ENCODE measurements at regions not wholly inside any gene's neighbourhood (a gene's known extent, or its start where the extent isn't known, plus 50 kb on each side); places are given as distances from the start of the nearest gene placed in this dataset.

DNA sequence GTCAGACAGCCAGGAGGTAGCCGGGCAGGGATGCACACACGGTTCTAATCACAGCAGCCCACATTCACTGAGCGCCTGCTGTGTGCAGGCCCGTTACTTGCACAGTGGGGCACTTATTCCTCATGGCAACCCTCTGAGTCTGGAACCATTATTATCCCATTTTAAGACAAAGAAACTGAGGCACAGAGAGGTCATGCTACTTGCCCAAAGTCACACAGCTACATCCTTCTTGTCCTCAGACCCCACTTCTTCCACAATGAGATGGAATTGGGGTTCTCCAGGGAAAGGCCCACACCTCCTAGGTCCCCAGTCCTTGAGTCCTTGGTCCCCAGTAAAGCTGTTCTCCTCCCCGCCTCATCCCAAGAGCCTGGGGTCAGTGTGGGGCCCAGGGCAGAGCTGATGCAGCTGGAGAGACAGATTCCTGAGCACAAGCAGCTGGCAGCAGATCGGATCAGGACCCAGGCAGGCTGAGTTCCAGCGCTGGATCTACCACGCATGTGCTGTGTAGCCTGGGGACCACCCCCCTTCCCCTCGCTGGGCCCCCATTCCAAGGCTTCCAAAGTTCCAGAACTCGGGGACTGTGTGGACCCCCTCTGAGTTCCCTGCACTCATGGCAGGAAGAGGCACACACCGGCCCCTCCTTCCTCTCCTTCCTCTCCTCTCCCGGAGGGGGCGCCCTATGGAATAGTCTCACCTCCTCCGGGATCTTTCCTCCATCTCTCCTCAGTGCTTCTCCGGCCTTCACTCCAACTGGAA, 393.4 kb downstream of the MATN1 start:
- DNase-seq (ENCODE audit: missing footprints) (no peak), ATAC-seq (no peak)
- intact Hi-C loops (cut with DNase I) = no loop called here

DNA sequence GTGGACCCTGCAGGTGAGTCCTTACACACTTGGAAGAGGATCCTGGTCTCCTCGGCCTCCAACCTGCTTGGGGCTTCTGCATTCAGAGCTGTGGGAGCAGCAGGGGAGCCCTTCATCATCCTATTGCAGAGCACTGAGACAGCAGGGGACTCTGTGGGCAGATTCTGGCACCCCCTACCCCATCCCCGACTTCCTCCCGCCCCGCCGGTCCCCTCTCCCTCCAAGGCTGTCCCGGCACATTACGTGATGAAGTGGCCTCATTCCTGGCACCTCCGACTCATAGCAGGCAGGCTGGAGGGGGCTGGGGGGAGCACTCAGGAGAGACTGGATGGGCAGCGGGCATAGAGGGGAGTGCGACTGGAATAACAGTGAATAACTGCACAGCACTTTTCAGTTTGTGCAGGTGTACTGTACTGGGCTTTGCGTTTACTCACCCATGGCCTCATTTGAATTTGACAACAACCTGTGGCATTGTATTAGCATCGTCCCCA, 394.1 kb downstream of the MATN1 start:
- intact Hi-C loops (cut with DNase I) = no loop called here
- no peak for ATAC-seq

DNA sequence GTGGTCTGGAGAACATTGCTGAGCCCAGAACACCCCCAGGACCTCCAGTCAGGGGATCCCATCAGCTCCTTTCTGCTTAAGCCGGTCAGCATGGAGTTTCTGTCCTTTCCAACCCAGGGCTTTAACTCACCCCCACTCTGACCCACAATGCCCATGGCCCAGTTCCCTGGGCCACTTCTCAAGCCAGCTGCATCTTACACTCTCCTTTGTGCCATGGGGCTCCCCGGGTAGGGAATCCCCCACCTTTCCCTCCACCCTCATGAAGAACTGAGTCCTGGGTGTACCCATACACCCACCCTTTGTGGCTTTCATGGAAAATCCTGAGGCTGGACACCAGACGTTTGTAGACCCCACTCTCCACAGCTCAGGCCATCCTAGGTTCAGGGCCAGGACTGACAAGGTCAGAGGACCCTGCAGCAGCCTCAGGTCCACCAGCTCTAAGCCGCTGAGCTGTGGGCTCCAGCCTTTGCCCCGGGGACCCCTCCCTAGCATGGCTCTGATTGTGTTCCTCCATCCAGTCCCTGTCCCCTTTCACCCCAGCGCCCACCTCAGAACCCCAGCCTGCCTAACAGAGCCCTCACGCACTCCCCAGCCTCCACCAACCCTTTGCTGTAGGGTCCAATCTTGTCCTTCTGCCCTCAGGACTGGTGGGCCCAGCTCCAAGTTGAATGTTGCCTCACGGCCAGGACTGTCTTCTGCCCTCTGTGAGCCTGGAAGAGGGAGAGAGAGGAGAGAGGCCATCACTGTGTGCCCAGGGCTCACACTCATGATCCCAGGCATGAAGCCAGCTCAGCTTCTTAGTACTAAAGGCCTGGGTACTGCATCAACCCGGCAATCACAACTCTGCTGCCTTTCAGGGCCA, 394.8 kb downstream of the MATN1 start:
- ATAC-seq (no peak), DNase-seq (ENCODE audit: missing footprints) (no peak)
- intact Hi-C loops (cut with DNase I) = no loop called here

More for the DNA sequence above, 394.1 kb downstream of the MATN1 start:
- no peak for DNase-seq (ENCODE audit: missing footprints)

DNA sequence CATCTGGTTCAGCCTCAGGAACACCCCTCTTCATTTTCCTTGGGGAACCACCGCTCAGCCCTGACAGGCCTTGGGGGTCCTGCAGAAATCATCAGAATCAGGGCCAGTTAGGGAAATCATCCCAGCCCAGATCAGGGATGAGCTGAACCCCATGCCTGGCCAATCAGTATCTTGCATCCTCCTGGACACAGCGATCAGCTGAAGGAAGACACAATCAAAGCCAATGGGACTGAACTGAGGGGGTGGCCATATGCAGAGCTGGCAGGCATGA, 395.4 kb downstream of the MATN1 start:
- intact Hi-C loops (cut with DNase I) = no loop called here
- no peak for ATAC-seq
- DNase-seq (ENCODE audit: missing footprints) = no peak

DNA sequence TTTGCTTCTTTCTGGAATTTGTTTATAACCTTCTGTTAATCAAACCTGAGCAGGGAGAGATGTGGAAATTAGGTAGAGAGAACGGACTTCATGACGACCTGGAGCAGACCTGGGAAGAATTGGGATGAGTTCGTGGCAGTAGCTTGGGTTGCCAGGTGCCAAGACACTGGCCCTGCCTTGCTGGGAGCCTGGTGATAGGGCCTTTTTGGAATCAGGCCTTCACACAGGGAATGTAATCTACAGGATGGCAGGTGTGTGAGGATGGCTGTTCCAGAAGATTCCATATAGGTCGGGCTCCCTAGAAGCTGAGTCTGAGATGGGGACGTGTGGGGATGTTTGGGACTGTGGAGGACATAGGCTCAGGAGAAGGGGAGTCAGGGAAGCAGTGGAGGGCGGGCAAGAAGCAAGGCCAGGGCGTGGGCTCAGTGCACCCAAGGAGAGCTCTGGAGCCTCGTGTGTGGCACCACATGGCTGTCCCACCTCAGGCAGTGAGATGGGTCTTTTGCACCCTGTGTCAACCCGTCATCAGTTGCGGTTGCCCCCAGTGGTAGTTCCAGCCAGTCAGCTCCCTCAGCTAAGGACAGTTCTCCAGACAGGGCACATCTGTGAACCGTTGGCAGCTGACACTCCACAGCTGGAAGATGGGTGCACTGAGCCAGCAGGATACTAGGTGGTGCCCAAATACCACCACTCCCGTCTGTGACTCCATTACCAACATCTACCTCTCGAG, 395.9 kb downstream of the MATN1 start:
- ATAC-seq (no peak), DNase-seq (ENCODE audit: missing footprints) (no peak)
- intact Hi-C loops (cut with DNase I) = no loop called here

DNA sequence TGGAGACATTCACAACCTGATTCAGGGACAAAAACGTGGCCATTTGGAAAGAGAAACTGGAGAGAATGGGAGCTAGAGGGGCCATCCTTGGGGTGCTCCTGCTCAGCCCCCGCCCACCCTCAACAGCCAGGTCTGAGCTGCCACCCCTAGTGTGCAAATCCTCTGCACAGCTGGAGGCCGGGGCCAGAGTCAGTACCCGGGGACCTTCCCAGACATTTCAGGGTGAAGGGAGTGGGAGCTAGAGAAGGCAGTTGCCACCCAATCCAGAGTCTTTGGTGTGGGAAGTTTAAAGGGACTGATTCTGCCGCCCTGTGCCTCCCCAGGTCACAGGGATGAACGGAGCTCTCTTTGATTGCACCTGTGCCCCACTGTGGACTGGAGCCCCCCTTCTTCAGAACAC, 397.4 kb downstream of the MATN1 start:
- ATAC-seq (no peak), DNase-seq (ENCODE audit: missing footprints) (no peak)
- intact Hi-C loops (cut with DNase I) = no loop called here

DNA sequence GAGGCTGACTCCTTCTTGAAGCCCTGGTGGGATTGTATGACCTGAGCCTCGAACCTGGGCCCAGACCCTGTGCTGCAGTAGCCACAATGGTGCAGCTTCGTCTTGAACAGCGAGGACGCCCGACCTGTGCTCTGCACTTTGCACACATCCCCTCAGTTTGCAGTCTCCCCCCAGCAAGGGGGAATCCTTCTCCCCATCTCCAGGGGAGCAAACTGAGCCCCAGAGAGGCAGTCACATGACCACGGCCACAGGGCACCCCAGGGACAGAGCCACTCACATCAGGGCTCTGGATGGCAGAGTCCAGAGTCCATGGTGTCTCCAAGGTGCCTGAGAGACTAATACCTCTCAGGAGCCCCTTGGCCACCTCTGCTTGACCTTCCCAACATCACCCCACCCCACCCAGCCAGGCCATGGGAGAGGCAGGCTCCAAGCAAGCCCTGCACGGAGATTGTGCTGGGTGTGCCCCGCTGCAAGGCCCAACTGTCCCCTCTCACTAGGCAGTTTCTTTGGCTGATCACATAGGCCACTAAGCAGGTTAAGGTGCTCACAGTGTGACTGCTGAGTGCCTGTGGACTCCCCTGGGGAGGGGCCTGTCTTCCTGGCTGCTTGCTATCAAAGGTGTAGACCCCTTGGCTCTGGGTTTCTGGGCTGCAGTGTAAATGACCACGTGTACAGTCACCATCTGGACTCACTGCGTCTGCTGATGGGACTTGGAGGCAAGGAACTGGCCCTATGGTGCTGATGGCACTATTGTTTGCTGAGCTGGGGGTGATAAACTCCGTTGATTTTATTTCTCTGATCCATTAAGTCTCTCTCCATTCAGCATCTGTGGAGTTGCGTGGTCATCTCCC, 398.1 kb downstream of the MATN1 start:
- intact Hi-C loops (cut with DNase I) = no loop called here
- ATAC-seq = no peak
- no peak for DNase-seq (ENCODE audit: missing footprints)

DNA sequence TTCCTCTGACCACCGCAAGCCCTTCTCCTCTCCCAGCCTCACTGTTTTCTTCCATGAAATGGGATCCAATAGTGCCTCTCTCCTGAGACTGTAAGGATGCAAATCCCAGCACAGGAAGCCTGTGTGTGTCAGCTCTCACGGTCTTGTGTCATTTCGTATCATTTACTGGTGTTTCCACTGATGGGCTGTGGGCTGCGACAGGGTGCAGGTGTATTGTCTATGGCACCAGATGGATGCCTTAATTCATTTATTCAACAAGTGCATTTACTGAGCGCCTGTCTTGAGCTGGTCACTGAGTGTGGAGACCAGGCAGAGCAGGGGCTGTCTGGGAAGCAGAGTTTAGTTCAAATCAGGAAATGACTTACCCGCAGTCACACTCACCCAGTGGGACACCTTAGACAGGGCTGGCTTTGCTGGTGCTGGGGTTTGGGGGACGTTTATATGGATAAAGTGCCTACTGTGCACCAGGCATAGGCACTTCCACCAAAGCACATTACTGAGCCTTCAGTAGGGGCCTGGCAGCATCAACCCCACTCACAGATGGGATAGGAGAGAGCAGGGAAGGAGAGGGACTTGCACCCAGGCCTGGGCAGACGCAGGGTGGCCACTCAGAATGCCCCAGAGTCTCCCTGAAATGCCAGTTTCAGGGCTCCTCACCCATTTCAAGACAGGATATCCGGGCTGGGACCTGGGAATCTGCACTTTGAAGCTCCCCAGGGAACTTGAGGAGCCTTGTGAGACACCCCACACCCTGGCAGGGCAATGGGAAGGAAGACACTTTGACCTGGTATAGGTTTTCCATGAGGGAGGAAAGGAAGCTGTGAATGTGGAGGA, 398.9 kb downstream of the MATN1 start:
- intact Hi-C loops (cut with DNase I) = no loop called here
- no peak for DNase-seq (ENCODE audit: missing footprints)
- no peak for ATAC-seq

DNA sequence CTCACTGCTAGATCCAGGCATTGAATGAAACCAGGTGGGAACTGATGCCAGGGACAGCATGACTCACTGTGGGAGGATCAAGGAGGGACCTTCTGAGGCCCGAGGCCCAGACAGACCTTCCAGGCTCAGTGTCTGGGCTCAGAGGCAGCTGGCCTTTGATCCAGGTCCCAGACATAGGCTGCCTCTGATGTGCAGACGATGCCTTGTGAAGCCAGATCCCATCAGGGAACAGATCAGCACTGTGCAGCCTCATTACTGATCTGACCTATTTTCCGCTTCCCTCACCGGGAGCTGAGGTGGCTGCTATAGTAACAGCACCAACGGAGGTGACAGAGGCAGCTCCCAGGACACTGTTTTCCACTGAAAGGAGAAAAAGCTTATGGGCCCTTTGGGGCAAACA, 399.5 kb downstream of the MATN1 start:
- intact Hi-C loops (cut with DNase I) = no loop called here
- DNase-seq (ENCODE audit: missing footprints) = no peak
- ATAC-seq = no peak

DNA sequence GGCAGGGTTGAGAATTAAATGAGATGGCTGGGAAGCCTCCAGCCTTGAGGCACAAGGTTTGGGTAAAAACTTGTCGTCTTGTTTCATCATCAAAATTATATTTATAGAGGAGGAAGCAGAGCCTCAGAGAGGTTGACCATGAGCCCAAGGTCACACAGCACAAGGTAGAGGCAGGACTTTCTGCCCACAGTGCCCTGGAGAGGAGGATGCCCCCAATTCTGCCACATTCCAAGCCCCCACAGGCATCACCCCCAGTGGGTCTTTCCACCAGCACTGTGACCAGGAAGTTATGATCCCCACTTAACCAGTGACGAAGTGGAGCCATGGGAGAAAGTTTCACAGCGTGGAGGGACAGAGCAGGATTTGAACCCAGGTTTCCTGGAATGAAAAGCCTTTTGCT, 400.0 kb downstream of the MATN1 start:
- no peak for ATAC-seq
- DNase-seq (ENCODE audit: missing footprints) = no peak
- intact Hi-C loops (cut with DNase I) = no loop called here

DNA sequence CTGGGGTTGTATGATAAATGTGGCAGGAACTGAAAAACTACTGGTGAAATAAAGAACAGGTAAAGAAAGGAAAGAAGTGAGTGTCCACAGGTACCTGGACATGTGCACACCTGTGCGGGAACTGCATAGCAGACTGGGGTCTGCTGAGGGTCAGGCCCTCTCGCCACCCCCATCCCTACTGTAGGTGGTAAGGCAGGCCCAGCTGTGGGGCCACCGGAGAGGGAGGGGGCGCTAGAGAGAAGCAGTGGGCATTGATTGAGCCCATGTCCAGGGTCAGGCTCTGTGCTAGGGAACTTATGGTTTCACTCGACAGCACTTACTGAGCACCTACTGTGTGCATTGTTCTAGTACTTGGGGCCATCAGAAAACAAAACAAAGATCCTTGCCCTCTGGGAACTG, 400.5 kb downstream of the MATN1 start:
- no peak for ATAC-seq
- intact Hi-C loops (cut with DNase I) = no loop called here
- DNase-seq (ENCODE audit: missing footprints) = no peak

DNA sequence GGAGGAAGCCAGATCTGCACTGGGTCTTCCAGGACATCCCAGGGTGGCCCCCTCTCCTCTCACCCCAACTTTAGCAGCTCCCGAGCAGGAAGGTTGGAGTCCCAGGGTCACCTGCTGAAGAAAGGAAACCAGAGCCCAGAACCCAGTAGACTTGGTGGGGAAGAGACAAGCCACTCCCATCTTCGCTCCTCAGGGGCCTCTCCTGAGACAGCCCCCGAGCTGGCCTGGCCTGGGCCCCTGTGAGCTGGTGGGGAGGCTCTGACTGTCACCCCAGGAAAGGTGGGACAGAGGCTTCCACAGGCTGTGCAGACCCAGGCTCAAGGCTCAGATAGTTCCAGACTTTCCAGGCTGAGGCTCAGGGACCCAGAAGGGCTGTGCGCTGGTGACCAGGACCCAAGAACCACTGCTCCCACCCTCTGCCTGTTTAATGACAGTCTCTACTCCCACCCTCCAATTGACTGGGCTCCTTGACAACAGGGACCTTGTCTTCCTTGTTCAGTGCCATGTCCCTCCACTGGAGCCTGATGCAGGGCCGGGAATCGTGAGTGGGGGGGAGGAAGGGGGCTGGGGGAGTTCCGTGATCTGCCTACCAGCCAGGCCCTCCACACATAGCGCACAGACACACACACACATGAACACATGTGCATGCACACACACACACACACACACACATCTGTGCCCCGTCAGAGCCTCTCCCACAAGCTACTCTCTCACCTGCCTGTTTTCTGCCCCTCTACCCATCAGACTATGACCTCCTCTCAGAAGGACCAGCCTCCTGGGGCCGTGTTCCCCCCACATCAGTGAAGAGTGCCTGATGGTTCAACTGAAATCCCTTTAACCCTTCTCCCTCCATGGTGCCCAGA, 401.2 kb downstream of the MATN1 start:
- DNase-seq (ENCODE audit: missing footprints) (no peak), ATAC-seq (no peak)
- intact Hi-C loops (cut with DNase I) = no loop called here

DNA sequence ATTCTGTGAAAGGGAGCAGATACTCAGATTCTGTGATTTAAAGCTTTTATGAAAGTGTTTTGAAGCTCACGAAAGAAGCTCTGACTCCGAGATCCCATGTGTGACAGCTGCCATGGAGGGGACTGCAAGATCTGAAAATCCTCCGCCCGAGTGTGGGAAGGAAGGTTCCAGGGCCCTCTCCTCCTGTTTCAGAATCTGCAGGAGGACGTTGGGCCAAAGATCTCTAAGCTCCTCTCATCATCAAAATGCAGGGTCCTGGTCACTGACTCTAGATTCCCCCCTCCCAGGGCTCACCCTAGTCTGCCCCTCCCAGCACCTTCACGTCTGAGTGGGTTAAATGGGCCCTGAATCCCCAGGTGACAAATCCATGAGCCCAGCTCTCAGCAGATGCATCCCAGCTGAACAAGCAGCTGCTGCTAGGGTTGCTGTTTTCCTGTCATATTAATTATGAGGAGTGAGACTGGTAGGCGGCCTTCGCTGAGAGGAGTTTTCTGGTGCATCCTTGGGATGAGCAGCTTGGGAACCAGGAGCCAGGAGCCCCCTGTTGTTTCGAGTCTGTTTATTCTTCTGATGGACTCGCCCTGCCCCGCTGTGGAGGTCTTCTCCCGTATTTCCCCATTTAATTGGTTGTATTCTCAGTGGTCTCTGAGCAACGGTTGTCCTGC, 402.0 kb downstream of the MATN1 start:
- DNase-seq (ENCODE audit: missing footprints) = no peak
- intact Hi-C loops (cut with DNase I) = no loop called here
- no peak for ATAC-seq

DNA sequence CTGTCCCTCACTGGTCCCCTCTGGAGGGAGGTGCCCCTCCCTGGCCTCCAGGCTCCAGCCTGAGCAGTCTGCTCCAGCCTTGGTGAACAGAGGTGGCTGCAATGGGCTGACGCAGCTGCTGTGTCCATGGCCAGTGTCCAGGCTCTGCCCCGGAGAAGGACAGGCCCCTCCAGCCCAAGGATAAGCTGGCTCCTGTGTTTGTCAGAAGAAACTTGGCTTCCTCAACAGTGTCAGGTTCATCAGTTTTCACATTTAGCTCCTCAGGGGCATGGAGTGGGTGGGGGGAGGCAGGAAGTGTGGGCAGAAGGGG, 402.8 kb downstream of the MATN1 start:
- DNase-seq (ENCODE audit: missing footprints) = no peak
- intact Hi-C loops (cut with DNase I) = no loop called here
- no peak for ATAC-seq

DNA sequence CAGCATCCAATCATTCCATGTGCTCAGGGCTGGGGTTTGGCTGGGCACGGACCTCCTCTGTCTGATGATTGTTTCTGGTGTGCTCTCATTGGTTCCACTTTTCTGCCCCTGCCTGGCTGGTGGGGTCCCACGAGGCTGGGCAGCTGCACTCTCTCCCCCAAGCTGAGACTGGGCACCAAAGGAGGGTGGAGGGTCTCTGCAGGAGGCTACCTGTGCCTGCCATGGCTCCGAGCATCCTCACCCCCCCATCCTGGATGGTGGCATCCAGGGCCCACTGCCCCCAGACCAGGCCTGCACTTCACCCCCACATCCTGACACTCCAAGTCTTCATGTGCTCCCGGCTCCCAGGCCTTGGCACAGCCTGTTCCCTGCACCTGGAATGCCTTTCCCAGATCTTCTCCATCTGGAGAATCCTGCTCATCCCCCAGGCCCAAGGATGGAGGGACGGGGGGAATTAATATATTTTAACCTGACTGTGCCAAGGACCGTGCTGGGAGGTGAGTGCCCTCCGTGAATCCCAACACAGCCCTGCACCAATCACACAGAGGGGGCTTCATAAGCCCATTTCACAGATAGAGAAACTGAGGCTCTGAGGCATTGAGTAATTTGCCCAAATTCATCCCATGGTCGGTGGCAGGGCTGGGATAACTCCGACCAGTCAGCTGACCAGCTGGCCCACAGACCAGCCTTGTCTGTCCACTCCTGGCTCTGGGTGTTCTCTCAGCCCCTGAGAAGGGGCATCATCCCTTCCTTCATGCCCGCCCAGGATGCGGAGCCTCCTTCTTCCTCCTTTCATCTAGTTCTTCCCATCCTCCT, 403.4 kb downstream of the MATN1 start:
- intact Hi-C loops (cut with DNase I) = no loop called here
- no peak for DNase-seq (ENCODE audit: missing footprints)
- no peak for ATAC-seq
